ENCODE measurements at regions not wholly inside any gene's neighbourhood (a gene's known extent, or its start where the extent isn't known, plus 50 kb on each side); places are given as distances from the start of the nearest gene placed in this dataset.

DNA sequence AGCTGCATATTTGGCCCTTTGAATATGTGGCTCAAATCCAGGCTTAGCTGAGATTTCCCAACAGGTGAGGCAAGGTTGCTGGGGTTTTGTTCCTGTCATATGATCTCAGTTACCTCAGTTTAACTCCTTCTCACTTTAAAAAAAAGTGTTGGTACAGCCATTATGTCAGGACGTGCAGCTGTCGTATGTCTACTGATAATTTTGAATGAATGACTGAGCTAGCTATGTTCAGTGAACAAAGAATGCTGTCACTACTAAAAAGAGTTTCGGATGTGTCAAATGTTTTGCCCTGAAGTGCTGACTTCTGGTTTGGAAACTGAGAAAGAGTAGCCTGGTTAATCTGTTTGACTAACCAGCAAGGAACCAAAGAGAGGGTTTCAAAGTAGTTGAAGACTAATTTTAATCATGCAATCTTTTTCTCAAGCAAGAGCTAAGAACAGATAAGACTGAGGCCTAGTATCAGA, 106.3 kb upstream of the NR3C1 start:
- TF ChIP-seq, protein P1, sequence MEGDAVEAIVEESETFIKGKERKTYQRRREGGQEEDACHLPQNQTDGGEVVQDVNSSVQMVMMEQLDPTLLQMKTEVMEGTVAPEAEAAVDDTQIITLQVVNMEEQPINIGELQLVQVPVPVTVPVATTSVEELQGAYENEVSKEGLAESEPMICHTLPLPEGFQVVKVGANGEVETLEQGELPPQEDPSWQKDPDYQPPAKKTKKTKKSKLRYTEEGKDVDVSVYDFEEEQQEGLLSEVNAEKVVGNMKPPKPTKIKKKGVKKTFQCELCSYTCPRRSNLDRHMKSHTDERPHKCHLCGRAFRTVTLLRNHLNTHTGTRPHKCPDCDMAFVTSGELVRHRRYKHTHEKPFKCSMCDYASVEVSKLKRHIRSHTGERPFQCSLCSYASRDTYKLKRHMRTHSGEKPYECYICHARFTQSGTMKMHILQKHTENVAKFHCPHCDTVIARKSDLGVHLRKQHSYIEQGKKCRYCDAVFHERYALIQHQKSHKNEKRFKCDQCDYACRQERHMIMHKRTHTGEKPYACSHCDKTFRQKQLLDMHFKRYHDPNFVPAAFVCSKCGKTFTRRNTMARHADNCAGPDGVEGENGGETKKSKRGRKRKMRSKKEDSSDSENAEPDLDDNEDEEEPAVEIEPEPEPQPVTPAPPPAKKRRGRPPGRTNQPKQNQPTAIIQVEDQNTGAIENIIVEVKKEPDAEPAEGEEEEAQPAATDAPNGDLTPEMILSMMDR (conservative IDR thresholded peaks at IDR 0.05; ENCODE audit: low read depth, low read length) = no peak
- no peak for TF ChIP-seq EZH2 (IDR thresholded peaks at IDR 0.05; ENCODE audit: borderline replicate concordance, low read depth, low read length, poor library complexity, severe bottlenecking)
